GM19099 (cell line): ENCODE measurements at regions not wholly inside any gene's neighbourhood (a gene's known extent, or its start where the extent isn't known, plus 50 kb on each side); places are given as distances from the start of the nearest gene placed in this dataset.

Experiments
- POLR2A ChIP-seq: IDR thresholded peaks from 3 replicates; pipeline ENCODE4 v1.6.1; 2011; ENCODE audit warnings: low read depth; ENCODE audit not compliant: insufficient read length; ENCODE audit errors: extremely low read depth

GRCh38 chr17:20797292-20797691 is 217.8 kb downstream of the CDRT15L2 start:
- TF ChIP-seq POLR2A = no peak

DNA sequence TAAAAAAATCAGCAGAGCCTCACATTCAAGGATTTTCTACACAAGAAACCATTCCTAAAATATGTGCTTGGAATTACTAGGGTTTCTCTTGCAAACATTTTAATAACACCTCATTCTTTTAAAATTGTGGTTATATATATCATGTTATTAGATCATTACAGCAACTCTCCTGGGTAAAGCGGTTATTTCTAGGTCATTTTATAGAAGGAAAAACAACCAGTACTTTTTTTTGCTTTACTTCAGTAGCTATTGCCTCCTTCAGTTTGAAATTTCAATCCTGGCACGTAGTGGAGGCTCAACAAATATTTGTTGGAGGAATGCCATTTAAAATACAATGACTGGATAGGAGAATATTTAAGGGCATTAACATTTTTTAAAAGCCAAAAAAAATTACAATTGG is 220.6 kb downstream of the CDRT15L2 start:
- no peak for TF ChIP-seq POLR2A

GRCh38 chr17:20805751-20806150 is 226.2 kb downstream of the CDRT15L2 start:
- TF ChIP-seq POLR2A = no peak

DNA sequence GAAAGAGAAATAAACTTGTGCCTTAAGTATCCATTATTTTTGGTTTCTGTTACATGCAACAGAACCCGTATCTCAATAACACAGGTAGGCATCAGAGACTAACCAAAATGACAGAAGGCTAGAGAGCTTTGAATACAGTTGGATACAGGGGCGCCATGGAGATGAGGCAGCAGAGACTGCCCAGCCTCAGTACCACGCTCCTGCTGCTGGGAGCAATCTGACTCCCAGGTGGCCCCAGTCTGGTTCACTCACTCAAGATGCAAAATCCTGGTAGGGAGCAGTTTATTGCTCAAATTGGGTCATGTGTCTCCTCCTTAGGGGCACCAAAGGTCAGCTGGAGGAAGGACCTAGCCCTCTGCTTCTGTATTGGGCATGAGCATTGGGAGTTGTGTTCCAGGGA is 218.9 kb downstream of the USP22 start:
- no peak for TF ChIP-seq POLR2A

DNA sequence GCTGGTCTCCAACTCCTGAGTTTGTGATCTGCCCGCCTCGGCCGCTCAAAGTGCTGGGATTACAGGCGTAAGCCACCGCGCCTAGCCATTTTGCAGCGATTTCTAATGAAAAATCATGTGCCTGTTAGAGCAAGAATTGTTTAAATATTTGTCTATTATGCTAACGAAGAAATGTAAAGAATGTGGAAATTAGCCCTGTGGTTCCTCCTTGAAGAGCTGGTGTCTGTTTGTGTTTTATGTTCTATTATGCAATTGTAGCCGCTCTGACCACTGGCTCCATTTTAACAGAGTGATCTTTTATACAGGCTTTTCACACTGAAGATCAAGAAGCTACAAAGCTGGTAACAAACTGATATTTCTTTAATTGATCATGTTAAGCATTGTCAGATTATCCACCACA is 217.3 kb downstream of the USP22 start:
- no peak for TF ChIP-seq POLR2A

- TF ChIP-seq POLR2A = no peak
Observed at GRCh38 chr17:20852239-20852989, 190.4 kb downstream of the USP22 start.

DNA sequence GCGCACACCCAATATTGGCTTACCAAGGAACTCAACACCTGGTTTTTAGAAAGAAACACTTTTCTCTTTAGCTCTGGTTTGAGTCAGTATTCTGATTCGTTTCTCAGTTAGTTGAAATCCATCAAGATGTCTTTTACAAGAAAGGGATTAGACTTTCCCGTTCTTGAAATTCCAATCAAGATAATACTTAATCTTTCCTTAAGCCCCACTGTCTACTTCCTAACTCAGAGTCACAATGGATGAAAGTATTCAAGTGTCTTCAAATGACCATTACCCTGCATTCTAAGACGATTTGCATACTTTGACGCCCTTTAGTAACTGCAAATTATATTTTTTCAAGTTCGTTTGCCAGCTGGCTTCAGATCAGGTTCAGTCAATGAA is 189.8 kb downstream of the USP22 start:
- TF ChIP-seq POLR2A = no peak

GRCh38 chr17:20890338-20890737 is 152.5 kb downstream of the USP22 start:
- TF ChIP-seq POLR2A = no peak

GRCh38 chr17:20896153-20896649 is 146.6 kb downstream of the USP22 start:
- TF ChIP-seq POLR2A = no peak

- TF ChIP-seq POLR2A = peak; percentile 48
Observed at GRCh38 chr17:20908313-20909267, 134.2 kb downstream of the USP22 start.

DNA sequence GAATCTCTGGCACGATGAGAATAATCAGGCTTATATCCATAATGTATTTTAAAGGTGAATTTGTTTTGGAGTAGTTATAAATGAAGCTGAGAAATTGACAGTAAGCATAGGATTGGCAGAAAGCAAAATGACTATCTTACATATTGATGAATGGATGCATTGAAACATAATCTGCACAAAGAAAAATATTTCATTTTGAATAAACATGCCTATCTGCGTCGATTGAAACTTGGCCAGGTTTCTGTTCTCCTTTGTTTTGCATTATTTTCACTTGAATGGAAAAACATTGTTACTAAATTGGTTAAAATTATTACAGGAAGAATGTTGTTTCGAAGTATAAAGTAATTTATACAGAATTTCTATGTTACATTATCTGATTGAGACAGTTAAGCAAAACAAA is 128.2 kb downstream of the USP22 start:
- no peak for TF ChIP-seq POLR2A

- TF ChIP-seq POLR2A = no peak
Observed at GRCh38 chr17:20916383-20916782, 126.4 kb downstream of the USP22 start.

GRCh38 chr17:20920095-20920814 is 122.6 kb downstream of the USP22 start:
- TF ChIP-seq POLR2A = no peak

GRCh38 chr17:20920815-20921199 is 122.0 kb downstream of the USP22 start:
- no peak for TF ChIP-seq POLR2A

DNA sequence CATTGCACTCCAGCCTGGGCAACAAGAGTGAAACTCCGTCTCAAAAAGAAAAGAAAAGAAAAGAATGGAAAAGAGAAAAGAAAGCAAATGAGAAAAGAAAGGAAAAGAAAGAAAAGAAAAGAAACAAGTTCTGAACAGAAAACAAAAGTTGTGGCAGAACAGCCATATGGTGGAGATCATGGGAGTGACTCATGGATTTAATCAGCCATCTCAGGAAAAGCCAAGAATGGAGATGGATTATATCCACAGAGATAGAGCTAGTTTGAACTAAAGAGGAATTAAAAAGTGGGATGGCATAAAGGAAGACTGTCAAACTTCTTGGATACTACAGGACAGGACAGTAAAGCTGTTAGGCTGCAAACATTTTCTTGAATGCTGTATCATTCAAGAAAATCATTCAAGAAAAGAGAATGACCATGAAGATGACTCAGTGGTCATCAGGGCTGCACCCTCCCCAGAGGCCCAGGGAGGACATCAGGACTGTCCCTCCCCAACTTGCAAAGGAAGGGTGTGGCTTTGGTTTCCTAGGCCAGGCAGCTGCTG is 120.6 kb downstream of the USP22 start:
- no peak for TF ChIP-seq POLR2A
